HTR-8/SVneo (cell line): ENCODE measurements at regions not wholly inside any gene's neighbourhood (a gene's known extent, or its start where the extent isn't known, plus 50 kb on each side); places are given as distances from the start of the nearest gene placed in this dataset.
"Not testable (repeated sequence)": the region's sequence is repeated elsewhere in the genome, so short reads cannot be mapped to it uniquely, and the experiment has no call there.

ENCODE experiments used
- DNase-seq: peaks from one replicate; pipeline ENCODE4 v3.0.0; 2011; ENCODE audit warnings: low spot score, mixed read lengths; ENCODE audit not compliant: insufficient read length
- FAIRE-seq: peaks from 2 replicates; lab custom pipeline; 2011; peaks lifted over from hg19 to GRCh38; lab: Jason Lieb, UNC

DNA sequence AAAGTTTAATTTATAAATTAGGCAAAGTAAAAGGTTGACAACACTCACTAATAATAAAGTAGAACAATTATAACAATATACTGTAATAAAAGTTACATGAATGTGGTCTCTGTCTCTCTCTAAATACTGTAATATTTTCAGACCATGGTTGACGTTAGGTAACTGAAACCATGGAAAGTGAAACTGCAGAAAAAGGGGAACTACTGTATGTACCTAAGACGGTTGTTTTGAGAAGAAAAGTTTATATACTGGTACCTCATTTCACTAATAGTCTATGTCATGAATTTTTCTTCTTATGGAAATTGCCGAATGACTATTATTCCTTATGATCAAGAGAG lies 166.7 kb upstream of the ZNF521 start:
- DNase-seq, result no peak
- FAIRE-seq, result no peak

- FAIRE-seq, result no peak
- DNase-seq, result no peak
Observed at GRCh38 chr18:25517881-25518715, 166.1 kb upstream of the ZNF521 start.

GRCh38 chr18:25516747-25517498 lies 165.0 kb upstream of the ZNF521 start:
- FAIRE-seq, result no peak
- no peak for DNase-seq

GRCh38 chr18:25516121-25516520 lies 164.2 kb upstream of the ZNF521 start:
- FAIRE-seq (no peak), DNase-seq (no peak)

- FAIRE-seq, result no peak
- DNase-seq, result no peak
Observed at GRCh38 chr18:25510096-25510495, 158.1 kb upstream of the ZNF521 start.

DNA sequence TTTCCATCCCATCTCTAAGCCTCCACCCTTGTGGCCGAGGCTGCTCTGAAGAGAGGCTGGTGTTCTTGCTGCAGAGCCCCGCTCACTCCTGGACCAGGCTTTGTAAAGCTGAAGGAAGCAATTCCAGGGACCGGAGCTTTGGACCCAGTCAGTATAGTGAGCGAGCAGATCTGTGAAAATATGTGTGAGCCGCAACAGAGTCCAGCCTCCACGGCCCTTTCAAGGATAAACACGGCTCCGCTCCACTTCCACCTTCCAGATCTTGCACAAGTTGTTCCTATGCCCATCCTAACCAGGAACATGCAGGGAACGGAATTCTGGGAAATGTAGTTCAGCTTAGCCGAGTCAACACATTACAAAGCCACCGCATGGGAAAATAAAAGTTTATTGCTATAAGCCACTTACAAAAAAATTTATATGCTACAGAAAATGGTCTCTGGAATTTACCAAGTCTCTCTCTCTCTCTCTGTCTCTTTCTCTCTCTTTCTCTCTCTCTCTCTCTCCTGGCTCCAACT lies 151.7 kb upstream of the ZNF521 start:
- FAIRE-seq (no peak), DNase-seq (peak; percentile 4)

GRCh38 chr18:25497151-25497794 lies 145.3 kb upstream of the ZNF521 start:
- no peak for FAIRE-seq
- no peak for DNase-seq

DNA sequence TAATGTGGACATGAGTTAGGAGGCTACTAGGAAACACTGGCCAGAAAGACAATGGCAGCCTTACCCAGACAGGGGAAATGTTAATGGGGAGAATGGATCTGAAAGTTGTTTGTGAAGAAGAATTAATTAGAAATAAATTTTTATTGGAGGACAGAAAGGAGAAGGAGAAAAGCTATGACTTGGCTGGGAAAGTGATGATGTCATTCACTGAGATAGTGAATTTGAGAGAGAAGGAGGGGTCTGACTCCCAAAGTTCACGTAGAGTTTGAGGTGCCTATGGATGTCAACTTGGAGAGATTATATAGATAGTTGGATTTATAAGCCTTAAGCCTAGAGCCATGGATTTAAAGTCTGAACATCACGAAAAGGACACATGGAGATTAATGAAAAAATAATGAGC lies 144.6 kb upstream of the ZNF521 start:
- no peak for FAIRE-seq
- DNase-seq, result no peak

DNA sequence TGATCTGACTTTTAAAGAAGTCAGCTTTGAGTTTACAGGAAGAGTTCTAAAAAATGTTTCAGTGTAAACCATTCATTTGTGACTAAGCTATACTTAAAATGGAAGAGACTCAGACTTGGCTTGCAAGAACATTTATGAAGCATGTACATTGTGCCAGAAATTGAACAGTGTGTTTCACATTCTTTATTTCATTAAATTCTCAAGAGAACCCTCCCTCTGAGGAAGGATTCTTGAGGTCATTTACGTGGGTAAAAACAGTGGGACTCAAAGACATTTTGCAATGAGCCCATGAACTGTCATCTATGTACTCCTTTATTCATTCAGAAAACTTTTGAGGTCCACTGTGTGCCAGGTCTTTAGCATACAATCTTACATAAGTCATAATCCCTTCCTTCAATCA lies 143.6 kb upstream of the ZNF521 start:
- no peak for DNase-seq
- no peak for FAIRE-seq

DNA sequence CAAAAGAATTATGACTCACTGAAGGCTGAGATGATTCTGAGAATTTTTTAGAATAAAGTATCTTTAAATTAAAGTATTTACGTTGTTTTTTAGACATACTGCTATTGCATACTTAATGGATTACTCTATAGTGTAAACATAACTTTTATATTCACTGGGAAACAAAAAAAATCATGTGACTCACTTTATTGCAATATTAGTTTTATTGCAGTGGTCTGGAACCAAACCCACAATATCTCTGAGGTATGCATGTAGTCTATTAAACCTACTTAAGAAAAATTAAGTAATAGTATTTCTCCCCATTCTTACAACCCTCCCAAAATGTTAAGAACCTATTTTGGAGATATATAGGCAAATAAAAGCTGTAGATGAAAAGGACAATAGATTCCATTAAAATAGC lies 142.9 kb upstream of the ZNF521 start:
- FAIRE-seq (no peak), DNase-seq (no peak)

DNA sequence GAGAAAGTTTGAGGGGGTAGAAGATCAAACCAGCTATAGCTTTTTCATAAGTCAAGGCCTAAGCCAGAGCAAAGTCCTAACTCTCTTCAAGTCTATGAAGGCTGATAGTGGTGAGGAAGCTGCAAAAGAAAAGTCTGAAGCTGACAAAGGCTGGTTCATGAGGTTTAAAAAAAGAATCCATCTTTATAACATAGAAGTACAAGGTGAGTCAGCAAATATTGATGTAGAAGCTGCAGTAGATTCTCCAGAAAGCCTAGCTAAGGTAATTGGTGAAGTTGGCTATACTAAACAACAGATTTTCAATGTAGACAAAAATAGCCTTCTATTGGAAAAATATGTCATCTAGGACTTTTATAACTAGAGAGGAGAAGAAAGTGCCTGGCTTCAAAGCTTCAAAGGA lies 141.4 kb upstream of the ZNF521 start:
- DNase-seq, result no peak
- no peak for FAIRE-seq

DNA sequence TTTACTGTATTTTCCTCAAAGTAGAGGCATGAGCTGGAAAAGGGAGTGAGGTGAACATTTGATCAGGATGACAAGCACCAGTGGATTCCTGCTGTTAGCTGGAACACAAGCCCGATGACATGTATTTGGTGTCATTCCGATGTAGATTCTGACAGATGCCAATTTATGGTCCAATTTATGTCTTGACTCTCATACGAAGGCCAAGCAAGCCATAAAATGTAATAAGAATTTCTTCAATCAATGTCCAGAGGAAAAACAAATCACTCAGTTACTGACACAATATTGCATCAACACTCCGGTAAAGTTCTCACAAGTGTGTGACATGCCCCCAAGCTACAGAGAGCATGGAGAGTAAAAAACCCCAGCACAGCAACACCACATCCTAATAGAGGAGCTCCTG lies 138.3 kb upstream of the ZNF521 start:
- DNase-seq (no peak), FAIRE-seq (no peak)

DNA sequence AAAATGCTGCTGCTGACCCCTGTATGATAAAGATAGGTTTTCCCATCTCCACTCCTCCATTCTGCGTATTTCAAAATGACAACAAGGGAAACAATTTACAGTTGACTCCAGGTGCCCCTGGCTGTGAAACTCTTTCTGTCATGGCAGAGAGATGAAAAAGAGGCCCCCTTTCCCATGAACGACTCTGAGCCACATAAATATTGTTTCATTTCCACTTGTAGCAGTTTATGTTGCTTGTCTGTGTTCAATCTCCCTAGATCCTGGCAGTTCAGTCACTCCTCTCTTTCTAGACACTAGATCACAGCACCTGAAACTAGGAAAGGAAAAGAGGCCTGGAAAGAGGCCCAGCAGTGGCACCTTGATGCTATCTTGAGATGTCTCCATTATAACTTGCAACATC lies 121.0 kb upstream of the ZNF521 start:
- DNase-seq, result no peak
- no peak for FAIRE-seq

- not testable (repeated sequence) for FAIRE-seq, DNase-seq
Observed at GRCh38 chr18:25470756-25471524, 119.0 kb upstream of the ZNF521 start.

DNA sequence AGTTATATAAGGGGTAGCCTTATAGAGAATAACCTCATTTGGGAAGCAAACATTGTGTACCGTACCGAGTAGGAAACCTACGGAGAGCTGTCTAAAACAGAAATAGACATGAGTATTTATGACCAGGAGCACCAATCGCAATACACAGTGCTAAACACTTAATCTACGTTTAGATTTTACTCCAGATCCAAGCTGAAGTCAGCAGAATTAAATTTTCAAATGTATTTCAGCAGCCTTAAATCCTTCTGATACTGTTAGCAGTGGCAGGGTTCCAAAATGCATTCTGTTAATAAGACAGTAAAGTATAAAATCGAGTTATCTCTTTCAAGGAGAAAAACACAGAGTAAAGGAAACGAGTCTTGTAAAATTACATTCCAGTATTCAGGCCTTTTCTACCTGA lies 118.1 kb upstream of the ZNF521 start:
- DNase-seq, result no peak
- no peak for FAIRE-seq

GRCh38 chr18:25469489-25469888 lies 117.5 kb upstream of the ZNF521 start:
- DNase-seq, result no peak

DNA sequence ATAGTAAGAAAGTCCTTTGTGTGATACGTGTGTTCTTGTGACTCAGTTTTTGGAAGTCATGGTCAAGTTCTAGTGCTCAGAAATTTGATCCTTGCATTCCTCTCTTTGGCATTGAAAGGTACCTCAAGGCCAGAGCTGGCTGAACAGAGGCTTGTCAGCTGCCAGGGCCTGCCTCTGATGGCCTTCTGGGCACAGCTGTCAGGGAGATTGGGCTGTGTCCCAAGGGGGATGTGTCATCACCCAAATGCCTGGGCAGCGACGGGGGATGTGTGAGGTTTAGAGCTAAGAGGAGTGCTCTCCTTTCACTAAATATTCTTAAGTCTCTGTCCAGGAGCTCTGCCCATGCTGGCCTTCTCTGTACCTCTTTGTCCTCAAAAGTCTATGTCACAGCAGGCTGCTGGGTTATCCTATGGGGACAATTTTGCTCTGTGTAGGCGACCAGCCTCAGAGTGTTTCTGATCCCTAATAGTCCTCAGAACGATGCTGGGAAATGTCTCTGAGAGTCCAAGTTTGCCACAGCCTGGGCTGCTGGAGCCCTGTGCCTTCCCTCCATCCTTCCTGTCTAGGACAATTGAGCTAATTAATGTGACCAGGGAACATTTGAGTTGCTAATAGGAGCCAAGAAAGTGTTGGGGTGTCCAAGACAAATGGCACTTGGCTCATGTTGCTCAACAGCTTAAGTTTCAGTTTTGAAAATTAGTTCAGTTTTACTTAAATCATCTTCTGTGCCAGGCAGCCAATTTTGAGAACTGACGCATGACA lies 115.4 kb upstream of the ZNF521 start:
- FAIRE-seq, result no peak
- no peak for DNase-seq

More at GRCh38 chr18:25469489-25469888, 117.5 kb upstream of the ZNF521 start:
- FAIRE-seq, result no peak

GRCh38 chr18:25465152-25465732 lies 113.3 kb upstream of the ZNF521 start:
- DNase-seq (no peak), FAIRE-seq (no peak)

DNA sequence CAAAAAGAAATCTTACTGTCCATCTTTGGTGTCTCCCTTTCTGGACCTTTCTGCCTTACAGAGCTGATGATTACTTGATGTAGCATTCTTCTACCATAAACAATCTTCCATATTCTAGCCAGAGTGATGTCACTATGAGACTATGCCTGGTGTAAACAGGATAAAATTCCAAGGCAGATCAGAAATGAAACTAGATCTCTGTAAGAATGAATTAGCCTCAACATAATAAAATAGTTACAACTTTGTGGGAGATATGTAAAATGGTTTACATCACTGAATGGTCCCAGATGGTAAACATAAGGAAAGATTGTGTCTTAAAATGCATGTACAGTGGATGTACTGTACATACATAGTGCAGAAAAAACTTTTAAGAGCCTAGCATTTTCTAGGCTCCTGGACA lies 112.3 kb upstream of the ZNF521 start:
- FAIRE-seq, result no peak
- DNase-seq, result no peak
